GM23338 (cell line): ENCODE measurements at regions not wholly inside any gene's neighbourhood (a gene's known extent, or its start where the extent isn't known, plus 50 kb on each side); places are given as distances from the start of the nearest gene placed in this dataset.

Experiments used
- CTCF ChIP-seq, 2 experiments: fragments of 200-600 bp in 1 of 2; sonication (generic) in 1 of 2; conservative IDR thresholded peaks; 2 replicates each; pipeline versions ENCODE4 v1.5.1 to v1.6.1; 2016 to 2017; ENCODE audit warnings: antibody characterized with exemption in 2 of 2, low read depth in 2 of 2, mild to moderate bottlenecking in 2 of 2, moderate library complexity in 1 of 2
- ETS1 ChIP-seq: IDR thresholded peaks from 2 replicates; pipeline ENCODE4 v1.6.1; 2016; ENCODE audit warnings: antibody characterized with exemption
- EZH2 ChIP-seq: fragments of 200-600 bp; sonication (generic); IDR thresholded peaks from one replicate; pipeline ENCODE4 v1.8.0; 2017; ENCODE audit warnings: antibody characterized with exemption, mild to moderate bottlenecking, low read depth; ENCODE audit not compliant: unreplicated experiment
- EZH2phosphoT487 ChIP-seq: fragments of 200-600 bp; sonication (generic); IDR thresholded peaks from one replicate; pipeline ENCODE4 v1.8.1; 2018; ENCODE audit warnings: antibody characterized with exemption; ENCODE audit not compliant: unreplicated experiment
- NANOG ChIP-seq: IDR thresholded peaks from 2 replicates; pipeline ENCODE4 v1.6.1; 2016; ENCODE audit warnings: antibody characterized with exemption, borderline replicate concordance
- POLR2AphosphoS5 ChIP-seq: IDR thresholded peaks from 2 replicates; pipeline ENCODE4 v1.6.1; 2016; ENCODE audit warnings: antibody characterized with exemption, low read depth
- REST ChIP-seq: IDR thresholded peaks from one replicate; pipeline ENCODE4 v1.6.1; 2018; ENCODE audit warnings: antibody characterized with exemption; ENCODE audit not compliant: unreplicated experiment
- STAT1 ChIP-seq: IDR thresholded peaks from one replicate; pipeline ENCODE4 v1.6.1; 2016; ENCODE audit warnings: antibody characterized with exemption; ENCODE audit not compliant: unreplicated experiment
- ZNF331 ChIP-seq: fragments of 250-450 bp; sonication (Bioruptor Pico); IDR thresholded peaks from 2 replicates; pipeline ENCODE4 v1.5.0; 2020; ENCODE audit warnings: low read depth, mild to moderate bottlenecking, moderate library complexity
- ZNF462 ChIP-seq: fragments of 250-450 bp; sonication (Bioruptor Pico); IDR thresholded peaks from 2 replicates; pipeline ENCODE4 v1.5.0; 2020; ENCODE audit warnings: mild to moderate bottlenecking, moderate library complexity

- no peak for TF ChIP-seq EZH2
- TF ChIP-seq POLR2AphosphoS5: no peak
- no peak for TF ChIP-seq REST
- TF ChIP-seq NANOG: no peak
- no peak for TF ChIP-seq EZH2phosphoT487
- TF ChIP-seq CTCF (conservative IDR thresholded peaks at IDR 0.05; ENCODE audit: low read depth in 2 of 2): no peak
- TF ChIP-seq STAT1: no peak
- no peak for TF ChIP-seq ZNF462 (CRISPR knock-in tag)
- TF ChIP-seq ZNF331 (CRISPR knock-in tag): no peak
- no peak for TF ChIP-seq ETS1
These were observed 204.0 kb upstream of the B3GAT1 start for GRCh38 chr11:134616038-134616437.
